ENCODE measurements at regions not wholly inside any gene's neighbourhood (a gene's known extent, or its start where the extent isn't known, plus 50 kb on each side); places are given as distances from the start of the nearest gene placed in this dataset.
A peak's percentile ranks its signal among the peaks of the same experiment; 100 is the strongest.
"Not testable (repeated sequence)": the region's sequence is repeated elsewhere in the genome, so short reads cannot be mapped to it uniquely, and the experiment has no call there.

DNA sequence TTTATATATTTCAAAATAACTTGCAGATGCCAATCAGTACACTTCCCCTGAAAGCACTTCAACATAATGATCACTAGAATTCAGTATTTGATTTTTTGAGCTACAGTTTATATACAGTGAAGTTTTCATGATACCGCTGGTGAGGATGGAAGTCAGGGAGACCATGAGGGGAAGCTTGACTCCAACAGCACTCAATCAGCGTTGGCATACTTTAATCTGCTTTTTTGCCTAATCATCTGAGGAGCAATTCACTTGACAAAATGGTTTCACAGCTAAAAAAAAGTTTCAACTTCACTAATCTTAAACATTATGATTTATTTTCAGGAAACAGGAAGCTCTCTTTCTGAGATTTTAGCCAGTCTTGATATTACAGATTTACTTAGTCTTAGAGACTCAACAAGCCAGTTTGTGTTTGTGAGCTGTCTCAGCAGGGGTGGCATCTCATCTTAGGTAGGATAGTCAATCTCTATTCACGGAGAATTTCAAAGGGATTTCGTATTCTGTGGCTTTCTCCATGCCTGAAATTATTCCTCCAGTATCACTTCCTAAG, 111.4 kb upstream of the ARRDC3 start:
- DNase-seq (ENCODE audit: low spot score), result no peak

DNA sequence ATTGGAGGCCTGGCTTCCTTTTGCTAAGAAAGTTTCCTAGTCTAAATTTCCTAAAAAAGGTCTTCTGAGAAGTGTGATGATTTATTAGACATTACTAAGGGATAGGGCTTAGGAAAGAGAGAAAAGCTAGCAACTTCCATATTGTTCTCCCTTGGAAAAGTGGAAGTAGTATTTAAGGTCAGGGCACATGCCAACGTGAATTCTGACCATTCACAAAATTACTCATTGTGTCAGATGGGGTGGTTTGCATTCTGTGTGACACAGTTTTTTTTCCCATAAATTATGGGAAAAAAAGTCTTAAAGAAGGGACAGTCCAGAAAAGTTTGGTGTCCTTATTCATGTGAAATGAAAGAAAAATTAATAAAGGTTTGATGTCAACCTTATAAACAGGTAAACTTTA, 110.0 kb upstream of the ARRDC3 start:
- DNase-seq (ENCODE audit: low spot score), result no peak

DNA sequence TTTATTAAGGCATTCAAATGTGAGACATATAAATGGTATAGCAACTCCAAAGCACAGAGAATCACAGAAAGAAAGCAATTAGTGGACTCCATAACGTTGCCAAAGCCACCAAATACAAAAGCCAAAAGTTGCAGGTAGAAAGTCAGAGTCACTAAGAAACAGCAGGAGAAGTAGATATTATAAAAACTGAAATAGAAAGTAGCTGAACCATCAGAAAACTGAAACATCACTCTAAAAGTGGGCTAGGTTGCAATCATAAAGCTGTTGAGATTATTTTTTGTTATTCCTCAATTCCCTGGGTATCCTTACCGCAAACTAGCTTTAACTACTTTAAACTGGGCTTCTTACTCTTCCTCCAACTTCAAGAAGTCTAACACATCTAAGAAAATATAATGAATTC, 108.1 kb upstream of the ARRDC3 start:
- DNase-seq (ENCODE audit: low spot score), result no peak

DNA sequence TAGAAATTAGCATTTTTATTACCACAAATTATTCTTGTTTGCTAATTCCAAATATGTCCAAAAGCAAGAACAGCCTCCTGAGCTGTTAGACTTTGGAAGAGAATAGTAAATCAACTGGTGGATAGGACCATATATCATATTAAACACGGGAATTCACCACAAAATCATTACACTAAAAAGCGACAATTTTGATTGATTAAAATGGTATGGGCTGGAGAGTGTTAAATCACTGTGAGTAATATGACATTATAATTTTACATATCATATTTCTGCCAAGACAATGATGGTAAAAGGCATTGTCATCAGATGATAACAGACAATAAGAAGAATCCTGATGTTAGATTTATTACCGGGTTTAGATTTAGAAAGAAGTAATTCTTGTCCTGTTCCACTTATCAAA, 107.2 kb upstream of the ARRDC3 start:
- DNase-seq (ENCODE audit: low spot score), result no peak

DNA sequence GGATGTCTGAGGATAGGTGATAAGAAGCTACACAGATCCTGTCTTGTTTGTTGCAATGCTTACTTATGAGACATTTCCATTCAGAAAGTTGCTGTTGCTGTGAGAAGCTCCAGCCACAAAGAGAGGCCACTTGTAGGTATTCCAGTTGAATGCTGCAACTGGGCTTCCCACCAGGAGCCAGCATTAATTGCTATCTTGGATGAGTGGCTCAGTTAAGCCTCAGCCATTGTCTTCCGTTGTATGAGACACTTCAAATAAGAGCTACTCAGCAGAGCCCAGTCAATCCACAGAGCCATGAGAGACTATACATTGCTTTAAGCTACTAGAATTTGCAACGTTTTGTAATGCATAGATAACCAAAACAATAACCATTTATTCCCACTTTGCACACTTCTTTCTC, 104.3 kb upstream of the ARRDC3 start:
- no peak for DNase-seq (ENCODE audit: low spot score)

DNA sequence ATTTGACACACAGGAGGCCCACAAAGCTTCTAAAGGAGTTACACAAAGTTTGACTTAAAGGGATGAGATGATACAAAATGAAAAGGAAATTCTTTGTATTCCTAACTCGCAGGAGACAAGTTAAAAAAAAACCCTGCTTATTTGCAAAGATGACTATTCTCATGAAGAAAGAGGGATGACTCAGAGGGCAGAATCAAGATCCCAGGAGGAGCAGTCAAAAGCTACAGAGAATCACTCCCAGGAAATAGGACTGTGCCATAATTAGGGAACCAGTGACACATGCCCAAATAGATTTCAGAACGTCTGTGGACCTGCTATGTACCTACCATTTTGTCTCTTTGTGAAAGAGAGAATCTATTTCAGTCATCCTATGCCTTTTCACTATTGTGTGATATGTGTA, 103.5 kb upstream of the ARRDC3 start:
- DNase-seq (ENCODE audit: low spot score), result no peak

DNA sequence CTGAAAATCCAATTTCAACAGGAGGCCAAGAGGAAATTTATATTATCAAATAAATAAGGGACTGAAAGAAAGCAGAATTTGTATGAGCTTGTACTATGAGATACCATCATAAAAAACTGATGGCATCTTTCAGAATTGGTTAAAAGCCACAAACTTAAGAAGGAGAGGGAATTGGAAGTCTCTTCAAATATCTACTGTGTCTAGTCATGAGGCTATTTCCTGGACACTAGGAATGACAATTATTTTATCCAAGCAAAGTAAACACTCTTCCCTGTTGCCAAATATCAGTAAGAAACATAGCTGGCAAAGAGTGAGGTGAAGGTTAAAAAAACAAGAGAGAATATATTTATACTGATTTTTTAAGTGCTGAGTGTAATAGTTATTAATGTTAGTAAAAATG, 101.5 kb upstream of the ARRDC3 start:
- no peak for DNase-seq (ENCODE audit: low spot score)

DNA sequence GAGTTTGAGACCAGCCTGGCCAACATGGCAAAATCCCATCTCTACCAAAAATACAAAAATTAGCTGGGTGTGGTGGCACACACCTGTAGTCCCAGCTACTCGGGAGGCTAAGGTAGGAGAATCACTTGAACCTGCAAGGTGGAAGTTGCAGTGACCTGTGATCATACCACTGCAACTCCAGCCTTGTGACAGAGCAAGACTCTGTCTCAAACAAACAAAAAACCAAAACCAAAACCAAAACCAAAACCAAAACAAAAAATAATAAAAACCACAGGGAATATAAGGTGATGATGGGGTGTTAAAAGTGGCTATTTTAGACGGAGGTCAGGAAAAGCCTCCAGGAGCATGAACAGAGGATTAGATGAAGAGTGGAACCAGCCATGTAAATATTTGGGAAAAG, 96.3 kb upstream of the ARRDC3 start:
- DNase-seq (ENCODE audit: low spot score), result not testable (repeated sequence)

DNA sequence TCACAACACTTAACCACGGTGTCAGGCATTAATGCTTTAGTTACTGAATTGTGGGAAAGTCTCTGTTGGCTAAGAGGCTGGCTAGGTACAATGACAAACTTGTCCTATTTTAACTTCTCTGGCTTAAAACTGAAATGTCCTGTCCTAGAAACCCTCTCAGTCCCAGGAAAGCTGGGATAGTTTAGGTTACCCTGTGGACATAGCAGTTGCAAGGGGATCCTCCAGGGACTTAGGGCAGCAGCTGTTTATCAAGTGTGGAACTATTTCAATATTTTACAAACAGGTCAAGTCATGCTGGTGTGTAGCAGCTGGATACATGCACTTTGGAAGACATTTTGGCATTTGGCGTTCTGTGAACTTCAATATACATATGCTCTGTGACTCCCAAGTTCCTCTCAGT, 95.0 kb upstream of the ARRDC3 start:
- DNase-seq (ENCODE audit: low spot score), result no peak

DNA sequence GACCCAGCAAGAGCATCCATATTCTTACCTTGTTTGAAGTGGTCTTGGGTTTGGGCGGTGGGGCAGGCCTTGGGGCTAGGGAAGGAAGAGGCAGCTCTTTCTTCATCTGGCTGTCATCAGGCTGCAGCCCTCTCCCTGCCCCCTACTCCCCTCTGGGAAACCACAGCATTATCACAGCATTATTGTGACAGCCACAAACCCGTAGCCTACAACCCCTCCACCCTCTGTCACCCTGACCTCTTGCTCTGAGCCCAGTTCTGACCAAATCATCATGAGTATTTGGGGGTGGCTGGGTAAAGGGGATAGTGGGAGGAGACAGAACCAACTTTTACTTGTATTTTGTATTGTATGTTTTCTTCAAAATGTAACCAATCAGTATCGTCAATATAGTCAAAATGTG, 94.3 kb upstream of the ARRDC3 start:
- no peak for DNase-seq (ENCODE audit: low spot score)

DNA sequence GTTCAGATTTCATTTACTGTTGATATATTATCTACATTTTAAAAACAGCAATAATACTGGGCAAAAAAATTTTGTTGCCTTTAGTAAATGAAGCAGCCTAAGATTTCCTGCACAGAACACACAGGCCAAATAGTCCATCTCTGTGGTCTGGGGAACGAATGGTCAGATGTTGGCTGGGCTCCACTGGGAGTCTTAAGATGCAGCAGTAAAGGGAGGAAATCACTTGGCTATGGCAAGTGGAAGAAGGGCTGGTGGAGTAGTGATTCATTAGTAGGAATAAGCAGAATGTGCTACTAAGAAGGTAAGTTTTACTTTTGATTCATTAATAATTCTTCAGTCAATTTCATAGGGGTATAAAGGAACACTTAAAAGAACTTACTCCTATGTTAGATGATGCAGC, 91.1 kb upstream of the ARRDC3 start:
- DNase-seq (ENCODE audit: low spot score), result no peak

DNA sequence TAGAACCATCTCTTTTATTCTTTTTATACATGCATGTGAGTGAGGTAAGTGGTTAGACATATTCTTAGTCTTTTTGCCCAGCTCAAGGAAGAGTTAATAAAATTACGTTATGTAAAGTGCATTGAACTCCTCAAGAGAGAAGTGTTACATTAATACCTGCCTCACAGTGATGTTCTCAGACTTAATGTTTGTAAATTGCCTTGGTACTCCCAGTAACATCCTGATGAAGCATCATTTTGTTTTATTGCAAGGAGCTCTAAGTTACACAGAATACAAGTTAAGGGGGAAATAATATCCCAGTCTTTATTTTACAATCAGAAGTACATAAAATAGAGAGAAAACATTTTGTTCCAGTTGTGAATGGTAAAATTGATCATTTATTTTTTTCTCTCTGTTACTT, 89.5 kb upstream of the ARRDC3 start:
- DNase-seq (ENCODE audit: low spot score), result no peak

DNA sequence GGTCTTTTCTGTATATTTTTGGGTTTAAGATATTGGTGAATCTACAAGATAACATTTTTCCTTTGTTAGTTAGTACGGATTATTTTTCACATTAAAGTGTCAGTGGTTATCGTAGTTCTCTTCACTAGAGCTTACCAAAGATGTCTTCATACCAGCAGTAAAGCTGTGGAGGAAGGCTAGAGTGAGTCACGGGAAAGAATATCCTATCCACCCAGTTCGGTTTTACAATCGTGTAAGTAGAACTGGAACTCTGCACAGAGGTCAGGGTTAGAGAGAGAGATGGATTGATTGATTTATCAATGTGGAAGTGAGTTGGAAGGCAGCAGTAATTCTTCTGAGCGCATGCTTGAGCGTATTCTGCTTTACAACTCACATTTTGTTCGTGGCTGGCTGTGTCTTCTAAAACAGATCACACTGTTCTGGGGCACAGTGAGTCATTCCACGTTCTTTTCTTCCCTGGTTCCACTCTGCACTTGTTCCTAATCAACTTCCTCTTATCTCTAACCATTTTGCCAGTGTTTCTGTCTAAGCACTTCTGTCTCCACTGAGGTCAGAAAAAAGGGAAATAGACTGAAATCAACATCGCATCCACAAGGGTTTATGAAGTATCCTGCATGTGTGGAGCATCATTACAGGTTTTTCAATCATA, 86.5 kb upstream of the ARRDC3 start:
- no peak for DNase-seq (ENCODE audit: low spot score)

DNA sequence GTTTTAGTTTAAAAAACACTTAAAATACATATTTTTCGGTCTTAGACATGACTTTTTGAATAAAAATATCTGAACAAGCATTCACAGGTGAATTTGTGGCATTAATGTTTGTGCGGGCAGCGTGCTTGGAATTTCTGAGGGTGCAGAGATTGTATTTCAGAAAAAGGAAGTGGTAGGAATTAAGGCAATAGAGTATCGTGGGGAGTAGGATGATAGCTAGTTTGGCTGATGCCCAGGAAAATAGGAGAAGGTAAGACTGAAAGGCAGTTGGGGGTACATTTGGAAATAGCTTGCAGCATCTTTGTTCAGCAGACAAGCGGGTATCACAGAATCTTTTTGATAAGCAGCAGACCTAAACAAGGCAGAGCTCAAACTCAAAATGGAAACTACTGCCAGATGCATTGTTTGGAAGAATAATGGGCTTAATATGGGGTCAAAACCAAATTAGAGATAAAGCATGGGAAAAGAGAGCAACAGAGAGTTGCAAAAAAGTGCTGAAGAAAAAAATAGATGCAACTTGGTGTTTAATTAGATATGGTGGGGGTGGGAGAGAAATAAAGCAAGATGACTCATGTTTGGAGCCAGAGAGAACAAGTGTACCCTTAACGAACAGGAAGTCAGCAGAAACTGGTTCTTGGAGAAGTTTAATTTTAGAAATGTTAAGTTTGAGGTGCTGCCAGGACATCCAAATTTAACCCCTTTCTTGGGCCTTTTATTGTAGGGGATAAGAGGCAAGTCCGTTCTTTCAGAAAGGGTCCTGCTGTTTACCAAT, 85.7 kb upstream of the ARRDC3 start:
- peak; percentile 9 for DNase-seq (ENCODE audit: low spot score)

DNA sequence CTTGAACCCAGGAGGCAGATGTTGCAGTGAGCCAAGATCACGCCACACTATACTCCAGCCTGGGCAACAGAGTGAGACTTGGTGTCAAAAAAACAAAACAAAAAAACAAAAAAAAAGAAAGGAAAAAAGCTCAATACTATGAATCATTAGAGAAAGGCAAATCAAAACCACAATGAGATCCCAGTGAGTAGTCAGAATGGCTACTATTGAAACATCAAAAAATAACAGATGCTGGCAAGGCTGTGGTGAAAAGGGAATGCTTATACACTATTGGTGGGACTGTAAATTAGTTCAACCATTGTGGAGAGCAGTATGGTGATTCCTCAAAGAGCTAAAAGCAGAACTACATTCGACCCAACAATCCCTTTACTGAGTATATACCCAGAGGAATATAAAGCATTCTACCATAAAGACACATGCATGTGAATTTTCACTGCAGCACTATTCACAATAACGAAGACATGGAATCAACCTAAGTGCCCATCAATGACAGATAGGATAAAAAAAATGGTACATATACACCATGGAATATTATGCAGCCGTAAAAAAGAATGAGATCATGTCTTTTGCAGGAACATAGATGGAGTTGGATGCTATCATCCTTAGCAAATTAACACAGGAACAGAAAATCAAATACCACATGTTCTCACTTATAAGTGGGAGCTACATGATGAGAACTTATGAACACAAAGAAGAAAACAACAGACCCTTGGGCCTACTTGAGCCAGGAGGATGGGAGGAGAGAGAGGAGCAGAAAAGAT, 81.9 kb upstream of the ARRDC3 start:
- DNase-seq (ENCODE audit: low spot score), result no peak

DNA sequence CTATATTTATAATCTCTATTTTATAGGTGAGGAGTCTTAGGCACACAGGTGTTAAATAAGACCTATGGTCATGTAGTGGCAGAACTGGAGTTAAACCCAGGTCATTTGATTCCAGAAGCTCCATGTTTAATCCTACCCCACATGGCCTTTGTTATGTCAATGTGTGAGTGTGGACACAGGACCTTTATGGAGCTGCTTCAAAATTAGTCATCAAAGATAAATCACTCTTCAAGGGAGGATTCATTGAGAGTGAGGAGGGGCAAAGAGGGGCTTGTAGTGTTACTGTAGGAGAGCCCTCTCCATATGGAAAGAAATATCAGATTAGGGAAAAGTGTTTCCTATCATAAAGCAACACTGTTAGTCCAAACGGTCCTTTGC, 74.6 kb upstream of the ARRDC3 start:
- no peak for DNase-seq (ENCODE audit: low spot score)

DNA sequence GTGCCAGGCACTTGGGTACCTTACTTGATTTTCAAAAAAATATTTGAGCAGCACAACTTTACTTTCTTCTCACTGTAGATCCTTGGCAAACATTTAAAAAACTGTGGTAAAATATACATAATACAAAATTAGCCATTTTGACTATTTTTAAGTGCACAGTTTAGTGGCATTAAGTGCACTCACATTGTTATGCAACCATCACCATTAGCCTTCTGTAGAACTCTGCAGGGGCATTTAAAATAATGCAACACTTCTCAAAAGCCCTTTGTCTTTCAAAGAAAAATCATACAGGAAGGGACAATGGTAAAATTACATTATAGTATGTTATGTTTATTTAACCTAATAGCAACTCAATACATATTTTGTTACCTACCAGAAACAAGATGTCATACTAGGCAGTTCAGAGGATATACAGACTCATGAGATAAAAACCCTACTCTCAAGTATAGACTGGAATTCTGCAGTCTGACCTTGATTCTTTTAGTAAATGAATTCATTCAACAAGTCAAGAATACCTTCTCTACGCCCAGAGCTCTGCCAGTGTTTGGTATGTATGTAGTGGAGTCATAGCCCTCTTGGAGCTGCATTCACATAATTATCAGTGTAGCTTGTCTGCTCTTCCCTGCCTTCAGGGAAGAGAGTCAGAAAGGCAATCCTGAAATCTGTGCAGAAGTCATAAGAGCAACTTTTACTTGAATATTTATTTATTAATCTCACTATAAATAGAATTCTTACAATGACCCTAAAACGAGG, 74.0 kb upstream of the ARRDC3 start:
- DNase-seq (ENCODE audit: low spot score), result no peak

DNA sequence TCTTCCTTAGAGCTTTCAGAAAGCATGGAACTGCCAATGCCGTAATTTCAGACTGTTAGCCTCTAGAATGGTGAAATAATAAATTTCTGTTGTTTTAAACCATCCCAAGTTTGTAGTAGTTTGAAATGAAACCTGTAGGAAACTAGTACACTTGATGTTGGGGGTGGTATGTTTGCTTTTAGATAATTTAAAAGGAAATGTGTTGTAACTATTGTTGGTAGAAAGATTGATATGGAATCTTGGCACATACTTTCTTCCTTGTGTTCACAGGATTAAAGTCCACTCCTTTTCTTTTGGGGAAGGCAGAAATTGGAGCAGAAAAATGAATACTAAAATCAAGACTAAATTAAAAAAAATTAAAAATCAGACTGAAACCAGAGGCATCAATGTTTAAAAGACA, 66.0 kb upstream of the ARRDC3 start:
- DNase-seq (ENCODE audit: low spot score), result no peak

DNA sequence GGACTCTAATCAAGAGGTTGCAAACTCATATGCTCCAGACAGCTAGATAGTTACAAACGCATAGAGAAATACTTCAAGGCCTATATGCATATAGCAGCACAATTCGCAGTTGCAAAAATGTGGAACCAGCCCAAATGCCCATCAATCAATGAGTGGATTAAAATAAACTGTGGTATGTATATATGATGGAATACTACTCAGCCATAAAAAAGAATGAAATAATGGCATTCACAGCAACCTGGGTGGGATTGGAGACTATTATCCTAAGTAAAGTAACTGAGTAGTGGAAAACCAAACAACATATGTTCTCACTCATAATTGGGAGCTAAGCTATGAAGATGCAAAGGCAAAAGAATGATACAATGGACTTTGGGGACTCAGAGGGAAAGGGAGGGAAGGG, 65.0 kb upstream of the ARRDC3 start:
- DNase-seq (ENCODE audit: low spot score), result not testable (repeated sequence)

DNA sequence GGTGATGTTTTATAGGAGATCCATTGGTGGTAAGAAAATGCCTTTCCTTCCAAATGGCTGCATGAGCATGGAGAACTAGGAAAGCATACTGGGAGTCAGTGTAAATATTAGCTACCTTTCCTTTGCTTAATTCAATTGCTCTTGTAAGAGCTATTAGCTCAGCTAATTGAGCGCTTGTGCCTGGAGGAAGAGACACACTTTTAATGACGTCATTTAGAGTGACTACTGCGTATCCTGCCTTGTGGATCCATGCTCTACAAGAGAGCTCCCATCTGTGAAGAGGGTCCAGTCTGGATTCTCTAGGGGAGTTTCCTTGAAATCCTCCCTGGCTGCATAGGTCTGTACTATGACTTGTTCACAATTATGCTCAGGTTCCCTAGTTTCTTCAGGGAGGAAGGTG, 63.8 kb upstream of the ARRDC3 start:
- DNase-seq (ENCODE audit: low spot score), result not testable (repeated sequence)

DNA sequence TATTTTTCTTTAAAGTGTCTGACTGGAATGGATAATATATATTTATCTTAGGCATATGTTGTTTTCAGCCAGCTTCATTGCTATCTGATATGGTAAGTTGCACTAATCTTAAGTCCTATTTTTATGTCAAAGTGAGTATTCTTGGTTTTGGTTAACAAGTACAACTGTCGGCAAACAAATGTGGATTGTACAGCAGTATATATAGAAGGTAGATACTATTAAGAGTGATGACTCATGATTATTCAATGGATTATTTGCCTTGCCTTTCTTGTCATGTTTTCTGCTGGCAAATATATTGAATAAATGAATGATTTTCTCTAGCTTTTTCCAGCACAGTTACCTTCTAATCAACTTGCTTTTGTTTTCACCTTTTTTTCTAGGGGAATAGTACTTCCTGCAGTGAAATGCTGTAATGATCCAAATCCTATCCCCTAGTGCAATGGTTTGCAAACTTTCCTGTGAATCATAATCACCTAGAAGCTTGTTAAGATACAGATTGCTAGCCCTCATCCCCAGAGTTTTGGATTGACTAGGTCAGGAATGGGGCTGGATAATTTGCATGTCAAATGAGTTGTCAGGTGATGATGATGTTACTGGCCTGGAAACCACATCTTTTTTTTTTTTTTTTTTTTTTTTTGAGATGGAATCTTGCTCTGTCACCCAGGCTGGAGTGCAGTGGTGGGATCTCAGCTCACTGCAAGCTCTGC, 60.8 kb upstream of the ARRDC3 start:
- no peak for DNase-seq (ENCODE audit: low spot score)

DNA sequence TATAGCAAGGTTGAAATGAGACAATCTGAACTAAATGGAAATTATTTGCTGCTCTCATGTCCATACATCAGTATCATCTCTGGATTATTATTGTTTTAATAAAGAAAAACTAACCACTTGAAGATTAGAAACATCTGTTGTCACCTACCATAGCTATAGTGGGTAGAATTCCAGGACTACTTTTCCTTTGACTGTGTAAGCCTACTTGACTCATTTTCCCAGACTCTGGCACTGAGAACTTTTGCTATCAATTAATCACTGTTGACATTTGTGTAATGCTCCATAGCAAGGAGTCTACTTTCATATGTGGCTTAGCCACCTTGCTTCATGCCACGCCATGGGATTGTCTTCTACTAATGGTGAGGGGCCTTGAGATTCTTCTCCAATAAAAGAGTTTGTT, 59.9 kb upstream of the ARRDC3 start:
- DNase-seq (ENCODE audit: low spot score), result no peak

Data from iPS-NIHi11 (cell line).